GM12878 (cell line): ENCODE measurements at regions not wholly inside any gene's neighbourhood (a gene's known extent, or its start where the extent isn't known, plus 50 kb on each side); places are given as distances from the start of the nearest gene placed in this dataset.

Experiments
- ATAC-seq: fragments of 200-7000 bp; cut with Tn5 transposase; 3 replicates; pipeline ENCODE4 v1.9.1; 2020; ENCODE audit warnings: mild to moderate bottlenecking, moderate library complexity
- BruUV-seq: library from RNA; stranded (reverse); fragments of 400-500 nt; replicated peaks from 2 replicates; lab custom pipeline; 2021; lab: Mats Ljungman, UMichigan
- CTCF ChIA-PET: fragments of 300-600 bp; sonication (Branson Sonifier 250); formaldehyde crosslinking; extraction: SDS; loops from one replicate; lab custom pipeline; 2021; ENCODE audit warnings: inconsistent platforms; lab: Yijun Ruan, JAX
- POLR2A ChIA-PET: fragments of 350-600 bp; formaldehyde crosslinking; extraction: SDS; loops from one replicate; lab custom pipeline; 2021; ENCODE audit warnings: inconsistent platforms; lab: Charles Lee
- RAD21 ChIA-PET: fragments of 300-600 bp; sonication (Branson Sonifier 250); formaldehyde crosslinking; loops from one replicate; lab custom pipeline; 2023; ENCODE audit warnings: antibody characterized with exemption; ENCODE audit not compliant: unreplicated experiment; lab: Charles Lee
- SMC1A ChIA-PET: fragments of 300-600 bp; sonication (Branson Sonifier 250); formaldehyde crosslinking; loops from one replicate; lab custom pipeline; 2023; ENCODE audit not compliant: unreplicated experiment, uncharacterized antibody; lab: Charles Lee
- DNase-seq: peaks from one replicate; pipeline ENCODE4 v3.0.0-alpha.2; 2011; ENCODE audit warnings: low read depth, low spot score
- FAIRE-seq: peaks from 3 replicates; lab custom pipeline; 2011; peaks lifted over from hg19 to GRCh38; lab: Jason Lieb, UNC
- H2AFZ ChIP-seq: 2 replicates; pipeline ENCODE4 v1.6.0; 2011; ENCODE audit warnings: low read depth, low read length, control low read depth; ENCODE audit not compliant: control insufficient read depth
- H3K27ac ChIP-seq: 2 replicates; pipeline ENCODE4 v1.5.1; 2011; ENCODE audit warnings: control low read depth; ENCODE audit not compliant: control insufficient read depth, insufficient read depth
- H3K27me3 ChIP-seq, 2 experiments: replicated peaks in 1 of 2; 2 replicates each; pipeline versions ENCODE4 v1.6.0 to v1.6.1; 2011; ENCODE audit warnings: low read length in 1 of 2; ENCODE audit not compliant: control insufficient read depth in 2 of 2, insufficient read depth in 2 of 2
- H3K36me3 ChIP-seq, 2 experiments: 2 replicates each; pipeline ENCODE4 v1.5.1; 2011; ENCODE audit warnings: low read length in 1 of 2; ENCODE audit not compliant: control insufficient read depth in 2 of 2, insufficient read depth in 2 of 2
- H3K4me1 ChIP-seq: 2 replicates; pipeline ENCODE4 v1.6.1; 2011; ENCODE audit warnings: mild to moderate bottlenecking, low read length, moderate library complexity, mixed read lengths; ENCODE audit not compliant: control insufficient read depth, insufficient read depth
- H3K4me2 ChIP-seq: 2 replicates; pipeline ENCODE4 v1.6.0; 2011; ENCODE audit warnings: control low read depth; ENCODE audit not compliant: control insufficient read depth, insufficient read depth
- H3K4me3 ChIP-seq: fragments of 200-600 bp; sonication (generic); 2 replicates; pipeline ENCODE4 v1.5.1; 2016
- H3K79me2 ChIP-seq: 2 replicates; pipeline ENCODE4 v1.6.0; 2011; ENCODE audit warnings: low read length; ENCODE audit not compliant: control insufficient read depth, insufficient read depth
- H3K9ac ChIP-seq: 2 replicates; pipeline ENCODE4 v1.8.0; 2011; ENCODE audit warnings: low read length, control low read depth, mixed read lengths; ENCODE audit not compliant: control insufficient read depth, insufficient read depth
- H3K9me3 ChIP-seq: replicated peaks from 3 replicates; pipeline ENCODE4 v1.5.1; 2011; ENCODE audit warnings: mild to moderate bottlenecking, low read length; ENCODE audit not compliant: control insufficient read depth, insufficient read depth
- H4K20me1 ChIP-seq: 2 replicates; pipeline ENCODE4 v1.6.0; 2011; ENCODE audit not compliant: control insufficient read depth, insufficient read depth
- BCL3 ChIP-seq: IDR thresholded peaks from 2 replicates; pipeline ENCODE4 v1.6.1; 2011; ENCODE audit warnings: borderline replicate concordance, low read depth, mild to moderate bottlenecking, moderate library complexity, low read length; ENCODE audit not compliant: insufficient read depth, poor library complexity, severe bottlenecking
- CBFB ChIP-seq: IDR thresholded peaks from 2 replicates; pipeline ENCODE4 v1.6.1; 2016; ENCODE audit warnings: antibody characterized with exemption, low read depth
- CBX3 ChIP-seq: fragments of 200-600 bp; sonication (generic); IDR thresholded peaks from 2 replicates; pipeline ENCODE4 v1.6.1; 2016; ENCODE audit warnings: low read depth, borderline replicate concordance
- CREB1 ChIP-seq: IDR thresholded peaks from 2 replicates; pipeline ENCODE4 v1.6.1; 2012; ENCODE audit warnings: low read depth, mild to moderate bottlenecking, inconsistent platforms
- FOXM1 ChIP-seq: IDR thresholded peaks from 2 replicates; pipeline ENCODE4 v1.6.1; 2012; ENCODE audit warnings: low read depth, mild to moderate bottlenecking, inconsistent platforms, low read length, moderate library complexity
- GATAD2B ChIP-seq: fragments of 450-650 bp; conservative IDR thresholded peaks from 2 replicates; pipeline ENCODE4 v1.6.1; 2017; ENCODE audit warnings: low read depth, mild to moderate bottlenecking, moderate library complexity
- NFYA ChIP-seq: IDR thresholded peaks from 2 replicates; pipeline ENCODE4 v1.6.1; 2011; ENCODE audit warnings: low read depth, mild to moderate bottlenecking, low read length, improper control_type of control experiment, borderline replicate concordance
- PML ChIP-seq: IDR thresholded peaks from 2 replicates; pipeline ENCODE4 v1.6.1; 2012; ENCODE audit warnings: low read length, inconsistent platforms
- RUNX3 ChIP-seq: IDR thresholded peaks from 2 replicates; pipeline ENCODE4 v1.6.1; 2012; ENCODE audit warnings: low read length, inconsistent platforms
- SIX5 ChIP-seq: IDR thresholded peaks from 2 replicates; pipeline ENCODE4 v1.6.1; 2011; ENCODE audit warnings: mild to moderate bottlenecking, low read depth, low read length, moderate library complexity; ENCODE audit not compliant: severe bottlenecking
- STAT1 ChIP-seq: fragments of 450-650 bp; conservative IDR thresholded peaks from 2 replicates; pipeline ENCODE4 v1.6.1; 2014; ENCODE audit warnings: antibody characterized with exemption, mild to moderate bottlenecking
- TCF7 ChIP-seq: IDR thresholded peaks from 2 replicates; pipeline ENCODE4 v1.6.1; 2014; ENCODE audit warnings: antibody characterized with exemption, borderline replicate concordance
- ZNF274 ChIP-seq: IDR thresholded peaks from one replicate; pipeline ENCODE4 v1.8.0; 2011; ENCODE audit not compliant: insufficient read length, insufficient read depth
- WGBS: methylation state at CpG from one replicate; pipeline ENCODE4 v1.1.6; 2016; ENCODE audit warnings: low lambda C conversion rate; ENCODE audit not compliant: insufficient replicate concordance, insufficient coverage; ENCODE audit errors: missing lambda C conversion rate; 5-methylcytosine and 5-hydroxymethylcytosine counted together
- in situ Hi-C: fragments of 300-500 bp; cut with MboI; formaldehyde crosslinking; loops from 9 replicates; pipeline ENCODE4 v1.14.3; 2018; ENCODE audit warnings: mixed read lengths
- intact Hi-C: fragments of 100-400 bp; cut with micrococcal nuclease; formaldehyde crosslinking; loops from one replicate; pipeline ENCODE4 v1.14.2; 2022; ENCODE audit not compliant: unreplicated experiment
- TF ChIP-seq, protein P1 (sequence below): fragments of 450-650 bp; IDR thresholded peaks from 2 replicates; pipeline ENCODE4 v1.6.1; 2017; ENCODE audit warnings: low read depth, mild to moderate bottlenecking, moderate library complexity

DNA sequence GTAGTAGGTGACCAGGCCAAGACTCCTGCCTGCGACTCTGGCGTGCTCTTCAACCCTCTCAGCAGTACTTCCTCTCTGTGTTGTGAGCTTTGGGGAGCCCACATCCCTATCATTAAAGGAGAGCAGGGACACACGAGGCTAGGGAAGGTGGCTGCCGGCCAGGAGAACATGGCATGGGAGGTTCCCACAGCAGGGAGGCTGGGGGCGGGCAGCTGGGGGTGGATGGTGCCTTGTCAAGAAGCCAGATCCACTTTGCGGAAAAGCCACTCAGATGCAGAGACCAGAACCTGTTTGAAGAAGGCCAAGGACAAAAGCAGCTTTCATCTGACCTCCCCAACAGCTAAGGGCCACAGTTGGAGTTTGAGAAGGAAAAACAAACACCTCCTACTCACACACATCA, 198.6 kb downstream of the BCL11B start:
- POLR2A ChIA-PET = no interaction called here
- no peak overlapping the region for H3K4me3 ChIP-seq
- H3K4me1 ChIP-seq = no peaks in the 10 kb centered on the region
- 33% methylated on average over 6 of the region's 6 CpGs for WGBS
- H3K36me3 ChIP-seq = no peaks in the 10 kb centered on the region
- no peaks in the 10 kb centered on the region; the same call in 2 of the 3 replicates for H3K9me3 ChIP-seq
- intact Hi-C loops (no loop called here), in situ Hi-C loops (no loop called here)
- no peaks in the 10 kb centered on the region for H4K20me1 ChIP-seq
- H3K27me3 ChIP-seq = no peaks in the 10 kb centered on the region
- FAIRE-seq = no peak
- no peak for TF ChIP-seq FOXM1
- TF ChIP-seq NFYA = no peak
- TF ChIP-seq RUNX3 = no peak
- TF ChIP-seq CBFB = no peak
- TF ChIP-seq, protein P1, sequence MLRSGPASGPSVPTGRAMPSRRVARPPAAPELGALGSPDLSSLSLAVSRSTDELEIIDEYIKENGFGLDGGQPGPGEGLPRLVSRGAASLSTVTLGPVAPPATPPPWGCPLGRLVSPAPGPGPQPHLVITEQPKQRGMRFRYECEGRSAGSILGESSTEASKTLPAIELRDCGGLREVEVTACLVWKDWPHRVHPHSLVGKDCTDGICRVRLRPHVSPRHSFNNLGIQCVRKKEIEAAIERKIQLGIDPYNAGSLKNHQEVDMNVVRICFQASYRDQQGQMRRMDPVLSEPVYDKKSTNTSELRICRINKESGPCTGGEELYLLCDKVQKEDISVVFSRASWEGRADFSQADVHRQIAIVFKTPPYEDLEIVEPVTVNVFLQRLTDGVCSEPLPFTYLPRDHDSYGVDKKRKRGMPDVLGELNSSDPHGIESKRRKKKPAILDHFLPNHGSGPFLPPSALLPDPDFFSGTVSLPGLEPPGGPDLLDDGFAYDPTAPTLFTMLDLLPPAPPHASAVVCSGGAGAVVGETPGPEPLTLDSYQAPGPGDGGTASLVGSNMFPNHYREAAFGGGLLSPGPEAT = no peak
- TF ChIP-seq GATAD2B = no peak
- TF ChIP-seq STAT1 = no peak
- no peak for TF ChIP-seq CBX3
- no peak for TF ChIP-seq TCF7
- no peak for TF ChIP-seq CREB1
- TF ChIP-seq BCL3 = no peak
- no peak for TF ChIP-seq PML
- TF ChIP-seq ZNF274 = no peak
- no peak for TF ChIP-seq SIX5
- H3K27ac ChIP-seq = no peak overlapping the region
- CTCF ChIA-PET = no interaction called here
- H3K79me2 ChIP-seq = no peaks in the 10 kb centered on the region
- no peak for DNase-seq
- RAD21 ChIA-PET = no interaction called here
- H3K4me2 ChIP-seq = no peak overlapping the region
- ATAC-seq = no peak
- H2AFZ ChIP-seq = no peak overlapping the region
- H3K9ac ChIP-seq = no peak overlapping the region
- SMC1A ChIA-PET = no interaction called here
- no TSS peak for BruUV-seq
